NCI-H1694 treated with DMSO at 0.1 percent for 48 hours (cell line): ENCODE measurements at regions not wholly inside any gene's neighbourhood (a gene's known extent, or its start where the extent isn't known, plus 50 kb on each side); places are given as distances from the start of the nearest gene placed in this dataset.
"Not testable (repeated sequence)": the region's sequence is repeated elsewhere in the genome, so short reads cannot be mapped to it uniquely, and the experiment has no call there.

Experiments
- DNase-seq: peaks from one replicate; lab custom pipeline; 2025; lab: John Stamatoyannopoulos, UW

GRCh38 chr6:135605278-135605790, 107.8 kb upstream of the AHI1 start:
- DNase-seq, result no peak

GRCh38 chr6:135606392-135606791, 108.9 kb upstream of the AHI1 start:
- no peak for DNase-seq

GRCh38 chr6:135608031-135608430, 110.5 kb upstream of the AHI1 start:
- no peak for DNase-seq

GRCh38 chr6:135610192-135610591, 112.7 kb upstream of the AHI1 start:
- not testable (repeated sequence) for DNase-seq

DNA sequence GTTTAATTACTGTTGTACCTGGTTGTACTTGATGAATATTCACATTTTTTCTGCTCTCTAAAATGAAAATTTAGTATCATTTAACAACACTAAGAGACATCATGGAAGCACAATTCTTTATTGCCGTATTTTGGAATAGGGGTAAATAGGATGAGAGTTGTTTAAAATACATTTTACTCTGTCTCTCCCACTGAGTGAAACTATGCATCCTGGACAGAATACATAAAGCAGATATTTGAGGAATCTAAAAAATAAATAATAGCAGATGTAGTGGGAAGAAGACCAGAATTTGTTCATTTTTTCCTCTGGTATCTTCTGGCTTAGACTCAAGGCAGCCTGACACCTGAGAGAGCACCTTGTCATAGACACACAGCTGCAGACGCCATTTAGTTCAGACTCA, 119.1 kb upstream of the AHI1 start:
- no peak for DNase-seq

- DNase-seq, result no peak
Observed at GRCh38 chr6:135617222-135617621, 119.7 kb upstream of the AHI1 start.

GRCh38 chr6:135622081-135622480, 124.5 kb upstream of the AHI1 start:
- no peak for DNase-seq

- no peak for DNase-seq
Observed at GRCh38 chr6:135623979-135624378, 126.4 kb upstream of the AHI1 start.

GRCh38 chr6:135624402-135625295, 127.1 kb upstream of the AHI1 start:
- DNase-seq, result no peak

DNA sequence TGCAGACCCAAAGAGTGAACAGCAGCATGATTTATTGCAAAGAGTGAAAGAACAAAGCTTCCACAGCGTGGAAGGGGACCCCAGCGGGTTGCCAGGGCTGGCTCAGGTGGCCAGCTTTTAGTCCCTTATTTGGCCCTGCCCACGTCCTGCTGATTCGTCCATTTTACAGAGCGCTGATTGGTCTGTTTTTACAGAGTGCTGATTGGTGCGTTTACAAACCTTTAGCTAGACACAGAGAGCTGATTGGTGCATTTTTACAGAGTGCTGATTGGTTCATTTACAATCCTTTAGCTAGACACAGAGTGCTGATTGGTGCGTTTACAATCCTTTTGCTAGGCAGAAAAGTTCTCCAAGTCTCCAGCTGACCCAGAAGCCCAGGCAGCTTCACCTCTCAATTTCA, 128.5 kb upstream of the AHI1 start:
- not testable (repeated sequence) for DNase-seq

DNA sequence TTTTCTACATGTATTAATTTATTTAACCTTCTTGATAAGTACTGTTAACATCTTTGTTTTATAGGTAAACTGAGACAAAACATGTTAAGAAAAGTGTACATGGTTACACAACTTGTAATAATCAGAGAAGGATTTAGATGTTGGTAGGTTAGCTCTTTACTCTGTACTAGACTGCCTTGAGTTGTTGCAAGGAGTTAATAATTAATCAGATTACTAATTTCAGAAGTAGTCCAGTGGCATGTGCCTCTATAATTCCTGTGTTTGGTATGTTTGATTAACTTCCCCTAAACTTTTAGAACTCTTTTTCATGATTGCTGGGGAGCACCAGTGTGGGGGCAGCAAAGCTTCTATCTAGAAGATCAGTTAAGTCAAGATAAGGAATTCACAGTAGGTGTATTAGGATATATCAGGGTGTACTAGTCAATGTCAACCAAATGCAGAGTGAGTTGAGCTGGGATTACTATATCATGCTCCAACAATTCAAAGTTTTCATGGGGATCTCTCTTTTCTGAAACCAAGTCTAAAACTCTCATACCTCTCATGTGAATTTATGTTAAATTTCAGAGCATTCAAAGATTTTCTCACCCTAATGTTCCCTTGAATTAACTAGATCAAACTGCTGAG, 129.7 kb upstream of the AHI1 start:
- no peak for DNase-seq

DNA sequence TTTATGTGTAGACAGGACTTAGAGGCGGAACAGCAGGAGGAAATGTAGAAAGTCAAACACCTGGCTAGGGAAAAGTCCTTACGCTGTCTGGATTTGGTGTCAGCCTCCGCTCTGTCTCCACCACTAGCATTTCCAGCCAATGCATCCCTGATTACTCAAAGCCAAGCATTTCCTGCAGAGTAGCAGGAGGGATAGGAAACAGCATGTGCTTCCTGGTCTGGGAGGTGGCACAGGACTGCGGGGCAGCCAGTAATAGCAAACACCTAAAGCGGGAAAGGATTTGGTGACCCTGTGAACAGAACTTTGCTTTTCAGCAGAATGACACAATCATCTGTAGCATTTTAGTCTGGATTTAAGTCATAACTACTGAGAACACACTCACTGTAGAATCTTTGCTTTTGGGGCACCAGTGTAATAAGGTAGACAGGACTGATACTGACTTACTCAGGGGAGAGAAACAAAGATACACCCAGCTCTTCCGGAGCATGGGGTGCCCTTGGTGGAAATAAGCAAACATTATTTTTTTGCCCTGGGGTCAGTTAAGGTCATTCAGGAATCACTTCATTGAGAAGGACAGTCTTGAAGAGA, 133.3 kb upstream of the AHI1 start:
- DNase-seq, result peak; percentile 9

DNA sequence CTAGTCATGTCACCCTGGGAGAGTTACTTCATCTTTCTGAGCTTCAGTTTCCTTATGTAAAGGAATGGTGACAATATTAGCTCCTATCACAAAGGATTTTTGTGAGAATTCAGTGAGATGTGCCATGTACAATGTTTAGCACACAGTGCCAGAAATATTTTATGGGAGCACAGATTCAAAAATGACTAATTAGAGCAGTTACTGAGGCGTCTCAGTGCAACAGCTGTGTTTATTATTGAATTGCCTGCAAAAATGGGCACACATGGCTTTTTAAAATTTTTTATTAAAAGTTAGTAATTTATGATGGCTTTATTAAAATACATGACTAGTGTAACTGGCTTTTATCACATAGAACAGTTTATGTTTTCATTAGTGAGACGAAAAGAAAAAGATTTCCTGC, 134.3 kb upstream of the AHI1 start:
- peak; percentile 86 for DNase-seq

GRCh38 chr6:135633573-135633972, 136.0 kb upstream of the AHI1 start:
- peak; percentile 56 for DNase-seq

DNA sequence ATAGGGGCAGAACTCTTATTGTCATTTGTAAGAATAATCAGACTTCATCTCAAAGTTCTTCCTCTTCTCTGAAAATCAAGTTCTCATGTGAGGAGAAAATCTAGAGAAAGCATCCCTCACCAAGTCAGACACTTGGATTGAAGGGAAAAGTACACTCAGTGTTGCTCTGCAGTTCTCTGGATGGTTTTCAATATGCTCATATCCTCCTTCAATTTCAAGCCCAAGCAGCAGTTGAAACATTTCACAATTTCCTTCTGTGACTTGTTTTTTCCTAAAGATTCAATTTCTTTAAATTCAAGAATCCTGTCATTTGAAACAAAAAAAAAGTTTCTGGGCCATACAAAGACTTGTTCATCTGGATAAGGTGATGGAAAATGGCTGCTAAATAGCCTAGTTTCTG, 140.2 kb upstream of the AHI1 start:
- no peak for DNase-seq

DNA sequence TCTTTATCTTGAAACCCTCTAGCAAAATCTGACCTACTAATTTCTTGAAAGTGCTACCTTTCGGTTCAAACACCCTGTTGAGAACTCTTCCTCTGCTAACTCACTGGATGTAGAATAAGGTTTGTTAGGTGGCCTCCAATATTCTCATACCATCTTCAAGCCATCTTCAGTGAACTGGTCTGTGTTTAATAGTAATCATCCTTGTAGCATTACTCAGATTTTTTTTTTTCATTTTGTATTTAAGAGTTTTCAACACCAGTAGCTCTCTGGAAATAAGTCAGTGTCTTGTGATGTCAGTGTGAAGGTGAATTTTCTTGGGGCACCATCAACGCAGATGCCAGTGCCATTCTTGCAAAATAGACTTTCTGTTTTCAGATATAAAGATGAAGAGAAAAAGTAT, 140.6 kb upstream of the AHI1 start:
- no peak for DNase-seq

GRCh38 chr6:135640048-135640447, 142.5 kb upstream of the AHI1 start:
- no peak for DNase-seq

DNA sequence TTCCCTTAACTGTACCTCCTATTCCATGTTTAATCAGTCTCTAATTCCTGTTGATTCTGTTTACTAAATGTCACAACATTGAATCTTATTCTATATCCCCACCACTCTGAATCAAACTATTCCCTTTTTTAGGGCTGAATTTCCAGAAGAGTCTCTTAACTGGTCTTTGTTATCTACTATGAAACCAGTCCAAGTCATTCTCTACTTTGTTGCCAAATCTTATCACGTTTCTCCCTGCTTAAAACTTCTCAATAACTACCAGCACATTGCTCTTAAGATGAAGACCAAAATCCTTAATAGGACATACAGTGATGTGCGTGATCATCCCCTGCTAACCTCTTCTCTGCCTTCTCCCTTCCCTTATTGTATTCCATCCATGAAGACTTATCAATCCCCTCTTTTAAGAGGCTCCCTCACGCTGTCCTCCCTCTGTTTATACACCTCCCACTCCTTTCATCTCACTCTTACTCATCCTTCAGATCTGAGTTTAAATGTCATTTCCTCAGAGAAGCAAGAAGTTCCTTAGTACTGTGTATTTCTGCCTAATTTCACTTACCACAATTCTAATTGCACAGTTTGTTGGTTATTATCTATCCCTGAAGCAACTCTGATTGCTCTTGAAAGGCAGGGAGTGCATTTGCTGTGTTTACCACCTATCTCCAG, 143.0 kb upstream of the AHI1 start:
- no peak for DNase-seq

- no peak for DNase-seq
Observed at GRCh38 chr6:135642912-135643311, 145.4 kb upstream of the AHI1 start.

GRCh38 chr6:135644394-135644793, 146.9 kb upstream of the AHI1 start:
- DNase-seq, result no peak

DNA sequence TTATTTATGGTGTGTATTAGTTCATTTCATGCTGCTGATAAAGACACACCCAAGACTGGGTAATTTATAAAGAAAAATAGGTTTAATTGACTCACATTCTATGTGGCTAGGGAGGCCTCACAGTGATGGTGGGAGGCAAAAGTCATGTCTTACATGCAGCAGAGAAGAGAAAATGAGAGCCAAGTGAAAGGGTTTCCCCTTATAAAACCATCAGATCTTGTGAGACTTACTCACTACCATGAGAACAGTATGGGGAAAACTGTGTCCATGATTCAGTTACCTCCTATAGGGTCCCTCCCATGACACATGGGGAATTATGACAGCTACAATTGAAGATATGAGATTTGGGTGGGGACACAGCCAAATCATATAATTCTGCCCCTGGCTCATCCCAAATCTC, 150.0 kb upstream of the AHI1 start:
- DNase-seq, result no peak

DNA sequence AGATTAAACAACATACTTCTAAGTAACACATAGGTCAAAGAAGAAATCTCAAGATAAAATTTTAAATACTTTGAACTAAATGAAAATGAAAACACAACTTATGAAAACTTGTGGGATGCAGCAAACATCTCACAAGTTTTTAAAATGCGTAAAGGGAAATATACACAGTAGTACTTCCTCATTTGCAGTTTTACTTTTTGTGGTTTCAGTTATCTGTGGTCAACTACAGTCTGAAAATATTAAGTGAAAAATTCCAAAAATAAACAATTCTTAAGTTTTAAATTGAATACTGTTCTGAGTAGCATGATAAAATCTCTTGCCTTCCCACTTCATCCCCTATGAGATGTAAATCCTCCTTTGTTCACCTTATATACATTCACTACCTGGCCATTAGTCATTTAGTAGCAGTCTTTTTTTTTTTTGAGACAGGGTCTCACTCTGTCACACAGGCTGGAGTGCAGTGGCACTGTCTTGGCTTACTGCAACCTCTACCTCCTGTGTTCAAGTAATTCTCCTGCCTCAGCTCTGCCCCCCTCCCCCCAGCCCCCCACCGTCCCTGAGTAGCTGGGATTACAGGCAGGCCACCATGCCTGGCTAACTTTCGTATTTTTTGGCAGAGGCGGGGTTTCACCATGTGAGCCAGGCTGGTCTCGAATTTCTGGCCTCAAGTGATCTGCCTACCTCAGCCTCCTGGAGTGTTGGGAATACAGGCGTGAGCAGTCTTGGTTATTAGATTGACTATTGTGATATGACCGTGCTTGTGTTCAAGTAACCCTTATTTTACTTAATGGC, 154.6 kb upstream of the AHI1 start:
- DNase-seq, result no peak
